Memory B cell (primary cell): ENCODE measurements at regions not wholly inside any gene's neighbourhood (a gene's known extent, or its start where the extent isn't known, plus 50 kb on each side); places are given as distances from the start of the nearest gene placed in this dataset.
"Not testable (repeated sequence)": the region's sequence is repeated elsewhere in the genome, so short reads cannot be mapped to it uniquely, and the experiment has no call there.

Source experiments
- ATAC-seq: fragments of 150-1000 bp; cut with Tn5 transposase; 2 replicates; pipeline ENCODE4 v1.10.0; 2021; ENCODE audit warnings: low read depth, mild to moderate bottlenecking, moderate library complexity
- DNase-seq, 2 donors: peaks; one replicate each; pipeline ENCODE4 v3.0.0; 2022; ENCODE audit warnings: low spot score in 2 of 2
- H3K27ac Mint-ChIP-seq: one replicate; pipeline ENCODE4 v1.8.0; 2022; ENCODE audit warnings: mild to moderate bottlenecking, moderate library complexity, mixed read lengths
- H3K27me3 Mint-ChIP-seq: one replicate; pipeline ENCODE4 v1.8.0; 2022; ENCODE audit warnings: mixed read lengths
- H3K36me3 Mint-ChIP-seq: one replicate; pipeline ENCODE4 v1.8.0; 2022; ENCODE audit warnings: mild to moderate bottlenecking, mixed read lengths
- H3K4me1 Mint-ChIP-seq: one replicate; pipeline ENCODE4 v1.8.0; 2022; ENCODE audit warnings: mixed read lengths
- H3K4me3 Mint-ChIP-seq: one replicate; pipeline ENCODE4 v1.8.0; 2022; ENCODE audit warnings: mild to moderate bottlenecking, moderate library complexity, mixed read lengths
- H3K9me3 Mint-ChIP-seq: one replicate; pipeline ENCODE4 v1.8.0; 2022; ENCODE audit warnings: mixed read lengths

DNA sequence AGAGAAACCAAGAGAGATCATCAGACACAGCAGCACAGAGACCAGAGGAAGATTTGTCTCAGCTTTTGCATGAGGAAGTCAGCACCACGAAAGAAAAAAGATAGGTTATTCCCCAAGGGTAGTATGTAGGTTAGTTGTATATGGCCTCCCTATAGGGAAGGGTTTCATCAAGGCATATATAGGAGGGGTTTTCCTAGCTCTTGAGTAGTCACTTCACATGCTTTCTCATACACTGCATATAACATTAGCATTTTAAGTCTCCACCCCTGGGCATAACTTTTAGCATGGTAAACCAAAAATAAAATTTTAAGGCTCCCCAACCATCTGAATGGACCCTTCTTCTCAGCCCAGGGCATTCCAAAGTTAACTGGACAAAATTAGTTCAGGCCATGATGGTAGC is 1571.6 kb upstream of the ACO1 start:
- no peak overlapping the region for H3K4me3 Mint-ChIP-seq
- no peak overlapping the region for H3K27ac Mint-ChIP-seq
- ATAC-seq (no peak), DNase-seq (no peak)
- no peaks in the 10 kb centered on the region for H3K9me3 Mint-ChIP-seq
- H3K36me3 Mint-ChIP-seq: no peaks in the 10 kb centered on the region
- H3K27me3 Mint-ChIP-seq: no peaks in the 10 kb centered on the region
- H3K4me1 Mint-ChIP-seq: no peaks in the 10 kb centered on the region

DNA sequence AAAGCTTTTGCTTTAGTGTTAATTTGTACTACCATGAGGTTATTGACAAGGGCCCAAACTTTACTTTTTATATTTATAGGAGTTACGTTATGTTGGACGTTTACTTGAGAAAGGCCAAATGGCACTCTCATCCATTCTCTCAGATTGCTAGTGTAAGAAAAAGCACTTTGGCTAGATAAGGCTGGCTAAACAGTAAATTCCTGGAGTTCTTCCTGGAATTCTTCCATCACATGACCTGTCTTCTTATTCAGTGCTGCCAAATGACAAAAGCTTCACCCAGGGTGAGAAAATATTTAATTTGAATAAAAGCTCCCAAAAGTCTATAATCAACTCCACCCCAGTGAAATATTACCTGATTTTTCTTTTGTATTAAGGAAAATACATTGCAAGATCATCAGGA is 1568.9 kb upstream of the ACO1 start:
- Mint-ChIP-seq H3K4me3 (no peak overlapping the region), H3K9me3 (peaks cover 6% of the 10 kb centered on the region), H3K27me3 (no peaks in the 10 kb centered on the region), H3K36me3 (no peaks in the 10 kb centered on the region), H3K27ac (no peak overlapping the region), H3K4me1 (no peaks in the 10 kb centered on the region)
- ATAC-seq: no peak
- no peak for DNase-seq

DNA sequence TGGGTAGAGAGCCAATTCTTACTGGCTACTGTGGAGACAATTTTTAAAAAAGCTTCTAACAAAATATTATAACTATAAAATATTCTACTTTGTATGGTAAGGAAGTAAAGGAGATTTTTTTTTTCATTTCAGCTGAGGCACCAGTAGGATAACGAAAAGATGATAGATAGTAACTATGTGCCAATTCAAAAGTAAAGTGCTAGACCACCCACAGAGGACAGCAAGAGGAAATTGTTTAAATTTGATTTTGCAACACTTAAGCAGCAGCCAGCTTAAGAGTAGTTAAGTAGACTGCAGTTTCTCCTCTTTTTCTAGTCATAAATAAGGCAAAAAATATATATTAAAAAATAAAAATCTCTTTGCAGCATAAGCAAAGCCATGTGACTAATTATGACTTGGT is 1539.3 kb upstream of the ACO1 start:
- DNase-seq: no peak
- Mint-ChIP-seq H3K9me3 (peaks cover 1% of the 10 kb centered on the region), H3K4me3 (no peak overlapping the region), H3K27ac (no peak overlapping the region), H3K36me3 (no peaks in the 10 kb centered on the region), H3K27me3 (no peaks in the 10 kb centered on the region), H3K4me1 (no peaks in the 10 kb centered on the region)
- ATAC-seq: no peak

DNA sequence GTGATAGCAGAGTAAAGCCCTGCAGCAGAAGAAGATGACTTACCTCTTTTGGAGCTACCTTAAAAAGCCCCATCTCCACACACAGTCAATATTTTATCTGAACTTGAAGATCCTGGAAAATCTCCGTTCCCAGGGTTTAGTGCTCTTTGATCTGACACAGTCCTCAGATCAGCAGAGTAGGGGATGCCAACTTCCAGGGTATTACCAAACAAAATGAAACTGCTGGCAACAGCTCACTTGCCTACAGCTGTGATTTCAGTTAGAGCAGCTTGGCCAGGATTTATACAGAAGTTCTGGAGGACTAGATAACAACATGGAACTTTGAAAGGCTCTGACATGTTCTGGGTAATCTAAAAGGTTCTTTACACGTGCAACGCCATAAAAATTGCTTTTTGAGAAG is 1537.8 kb upstream of the ACO1 start:
- H3K27ac Mint-ChIP-seq: no peak overlapping the region
- ATAC-seq (no peak), DNase-seq (no peak)
- no peaks in the 10 kb centered on the region for H3K27me3 Mint-ChIP-seq
- H3K36me3 Mint-ChIP-seq: no peaks in the 10 kb centered on the region
- peaks cover 1% of the 10 kb centered on the region for H3K9me3 Mint-ChIP-seq
- H3K4me3 Mint-ChIP-seq: no peak overlapping the region
- H3K4me1 Mint-ChIP-seq: no peaks in the 10 kb centered on the region

DNA sequence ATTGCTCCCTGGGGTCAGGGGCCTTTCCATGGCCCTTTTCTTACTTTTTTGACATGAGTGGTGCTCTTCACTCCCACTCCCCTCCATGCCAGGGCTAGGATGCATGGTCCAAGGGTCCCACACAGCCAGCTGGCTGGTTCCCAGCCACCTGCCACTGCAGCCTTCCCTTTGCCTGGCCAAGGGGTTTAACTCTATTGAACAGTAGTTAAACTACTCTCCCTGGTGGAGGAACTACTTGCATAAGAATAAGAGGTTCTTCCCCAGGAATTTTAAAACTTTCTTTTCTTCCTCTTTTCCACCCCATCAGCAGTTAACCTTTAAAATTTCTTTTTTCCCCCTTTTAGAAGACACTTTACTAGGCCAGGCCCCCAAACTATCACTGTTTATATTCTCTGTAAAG is 1532.8 kb upstream of the ACO1 start:
- H3K4me1 Mint-ChIP-seq: no peaks in the 10 kb centered on the region
- ATAC-seq: no peak
- no peaks in the 10 kb centered on the region for H3K36me3 Mint-ChIP-seq
- no peaks in the 10 kb centered on the region for H3K27me3 Mint-ChIP-seq
- DNase-seq: no peak
- H3K27ac Mint-ChIP-seq: no peak overlapping the region
- peaks cover 3% of the 10 kb centered on the region for H3K9me3 Mint-ChIP-seq
- H3K4me3 Mint-ChIP-seq: no peak overlapping the region

DNA sequence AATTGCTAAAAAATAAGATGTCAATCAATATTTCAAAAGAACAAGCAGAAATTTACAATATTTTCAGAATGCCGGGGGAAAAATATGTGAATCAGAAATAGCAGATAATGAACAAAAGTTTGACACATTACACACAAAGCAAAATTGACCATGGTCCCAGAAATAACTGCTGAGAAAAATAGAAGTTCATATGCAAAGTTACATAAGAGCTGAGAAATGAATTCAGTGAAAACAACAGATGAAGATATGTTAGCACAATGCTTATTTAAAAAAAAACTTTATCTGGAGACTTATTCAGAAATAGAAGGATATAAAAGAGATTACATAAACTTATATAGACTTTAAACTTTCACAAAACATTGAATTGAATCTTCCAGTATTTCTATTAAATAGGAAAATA is 1483.7 kb upstream of the ACO1 start:
- Mint-ChIP-seq H3K36me3 (no peaks in the 10 kb centered on the region), H3K9me3 (peaks cover 1% of the 10 kb centered on the region), H3K4me3 (no peak overlapping the region), H3K27me3 (no peaks in the 10 kb centered on the region), H3K27ac (no peak overlapping the region), H3K4me1 (no peaks in the 10 kb centered on the region)
- ATAC-seq: no peak
- no peak for DNase-seq

DNA sequence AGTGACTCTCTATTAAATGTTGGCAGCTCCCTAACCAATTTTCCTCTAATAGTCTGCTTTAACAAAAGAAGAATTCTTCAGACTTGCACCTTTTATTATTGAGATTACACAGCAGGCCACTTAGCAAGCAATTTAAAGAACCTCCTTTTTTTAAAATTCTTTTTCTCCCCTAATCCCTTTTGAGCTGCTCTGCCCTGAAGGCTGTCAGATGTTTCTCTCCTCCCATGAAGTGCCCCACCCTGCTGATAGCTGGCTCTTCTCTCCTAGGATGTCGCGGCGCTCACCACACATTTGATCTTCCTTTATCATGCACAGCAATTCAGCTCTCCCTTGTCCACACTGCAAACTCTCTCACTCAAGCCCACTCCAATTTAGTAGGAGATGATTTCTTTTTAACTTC is 1471.1 kb upstream of the ACO1 start:
- ATAC-seq (no peak), DNase-seq (no peak)
- H3K9me3 Mint-ChIP-seq: peaks cover 2% of the 10 kb centered on the region
- no peak overlapping the region for H3K4me3 Mint-ChIP-seq
- no peaks in the 10 kb centered on the region for H3K36me3 Mint-ChIP-seq
- H3K27me3 Mint-ChIP-seq: peaks cover 1% of the 10 kb centered on the region
- H3K4me1 Mint-ChIP-seq: no peaks in the 10 kb centered on the region
- H3K27ac Mint-ChIP-seq: no peak overlapping the region

DNA sequence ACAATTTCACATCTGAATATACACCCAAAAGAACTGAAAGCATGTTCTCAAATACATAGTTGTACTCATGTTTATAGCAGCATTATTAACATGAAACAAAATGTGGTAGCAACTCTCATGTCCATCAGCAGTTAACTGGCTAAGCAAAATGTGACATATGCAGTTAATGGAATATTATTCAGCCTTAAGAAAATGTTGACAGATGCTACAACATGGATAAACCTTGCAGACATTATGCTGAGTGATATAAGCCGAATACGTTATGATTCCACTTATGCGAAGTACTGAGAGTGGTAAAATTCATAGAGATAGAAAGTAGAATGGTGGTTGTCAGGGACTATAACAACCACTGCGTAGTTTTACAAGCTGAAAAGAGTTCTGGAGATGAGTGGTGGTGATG is 1469.0 kb upstream of the ACO1 start:
- ATAC-seq (no peak), DNase-seq (no peak)
- Mint-ChIP-seq H3K4me1 (no peaks in the 10 kb centered on the region), H3K4me3 (no peak overlapping the region), H3K9me3 (peaks cover 2% of the 10 kb centered on the region), H3K36me3 (no peaks in the 10 kb centered on the region), H3K27me3 (peaks cover 1% of the 10 kb centered on the region), H3K27ac (no peak overlapping the region)

DNA sequence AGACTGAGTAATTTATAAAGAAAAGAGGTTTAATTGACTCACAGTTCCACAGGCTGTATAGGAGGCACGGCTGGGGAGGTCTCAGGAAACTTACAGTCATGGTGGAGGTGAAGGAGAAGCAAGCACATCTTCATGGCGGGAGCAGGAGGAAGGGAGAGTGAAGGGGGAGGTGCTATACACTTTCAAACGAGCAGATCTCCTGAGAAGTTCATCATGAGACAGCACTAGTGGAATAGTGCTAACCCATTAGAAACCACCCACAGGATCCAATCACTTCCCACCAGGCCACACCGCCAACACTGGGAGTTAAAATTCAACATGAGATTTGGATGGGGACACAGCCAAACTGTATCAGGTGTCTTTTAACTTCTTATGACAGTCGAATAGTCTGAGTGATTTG is 1459.3 kb upstream of the ACO1 start:
- Mint-ChIP-seq H3K9me3 (peaks cover 1% of the 10 kb centered on the region), H3K4me3 (no peak overlapping the region), H3K4me1 (no peaks in the 10 kb centered on the region), H3K36me3 (no peaks in the 10 kb centered on the region), H3K27ac (no peak overlapping the region), H3K27me3 (no peaks in the 10 kb centered on the region)
- ATAC-seq (no peak), DNase-seq (no peak)

DNA sequence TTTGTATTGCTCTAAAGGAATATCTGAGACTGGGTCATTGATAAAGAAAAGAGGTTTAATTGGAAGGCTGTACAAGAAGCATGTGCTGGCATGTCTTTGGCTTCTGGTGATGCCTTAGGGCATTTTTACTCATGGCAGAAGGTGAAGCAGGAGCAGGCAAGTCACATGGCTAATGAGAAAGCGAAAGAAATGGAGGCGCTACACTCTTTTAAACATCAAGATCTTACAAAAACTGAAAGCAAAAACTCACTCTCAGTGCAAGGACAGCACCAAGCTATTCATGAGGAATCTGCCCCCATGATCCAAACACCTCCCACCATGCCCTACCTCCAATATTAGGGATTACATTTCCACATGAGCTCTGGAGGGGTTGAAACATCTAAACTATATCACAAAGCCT is 1458.8 kb upstream of the ACO1 start:
- no peak overlapping the region for H3K27ac Mint-ChIP-seq
- H3K9me3 Mint-ChIP-seq: peaks cover 1% of the 10 kb centered on the region
- H3K27me3 Mint-ChIP-seq: no peaks in the 10 kb centered on the region
- ATAC-seq: no peak
- no peak overlapping the region for H3K4me3 Mint-ChIP-seq
- H3K36me3 Mint-ChIP-seq: no peaks in the 10 kb centered on the region
- no peaks in the 10 kb centered on the region for H3K4me1 Mint-ChIP-seq
- DNase-seq: no peak

DNA sequence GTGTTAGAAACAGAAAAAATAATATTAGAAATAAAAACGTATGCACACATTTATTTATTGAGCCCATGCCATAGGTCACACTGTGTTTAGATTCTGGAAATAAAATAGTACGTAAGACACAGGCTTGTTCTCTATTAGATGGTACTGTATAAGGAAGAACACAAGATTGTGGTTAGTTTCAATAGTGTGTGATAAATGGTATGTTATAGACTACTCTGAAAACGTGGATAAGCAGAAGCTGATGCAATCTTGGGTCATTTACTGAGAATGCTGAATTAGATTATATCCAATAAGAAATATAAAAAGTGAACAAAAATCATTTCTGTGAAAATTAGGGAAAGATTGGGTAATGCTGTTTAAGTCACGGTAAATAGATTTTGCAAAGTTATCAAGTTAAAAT is 1456.4 kb upstream of the ACO1 start:
- Mint-ChIP-seq H3K36me3 (no peaks in the 10 kb centered on the region), H3K9me3 (peaks cover 1% of the 10 kb centered on the region), H3K4me3 (no peak overlapping the region), H3K27me3 (no peaks in the 10 kb centered on the region), H3K27ac (no peak overlapping the region), H3K4me1 (no peaks in the 10 kb centered on the region)
- DNase-seq: no peak
- ATAC-seq: no peak

DNA sequence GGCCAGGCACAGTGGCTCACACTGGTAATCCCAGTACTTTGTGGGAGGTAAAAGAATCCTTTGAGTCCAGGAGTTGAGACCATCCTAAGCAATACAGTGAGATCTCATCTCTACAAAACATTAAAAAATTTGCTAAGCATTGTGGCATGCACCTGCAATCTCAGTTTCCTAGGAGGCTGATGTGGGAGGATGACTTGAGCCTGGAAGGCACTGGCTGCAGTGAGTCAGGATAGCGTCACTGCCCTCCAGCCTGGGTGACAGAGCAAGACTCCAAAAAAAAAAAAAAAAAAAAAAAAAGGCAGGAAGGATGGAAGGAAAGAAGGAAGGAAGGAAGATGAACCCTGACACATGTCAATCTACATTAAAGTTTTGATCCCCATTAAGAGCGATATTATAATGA is 1452.2 kb upstream of the ACO1 start:
- no peak for ATAC-seq
- DNase-seq: no peak
- Mint-ChIP-seq H3K9me3 (no peaks in the 10 kb centered on the region), H3K36me3 (no peaks in the 10 kb centered on the region), H3K4me3 (no peak overlapping the region), H3K27ac (no peak overlapping the region), H3K4me1 (no peaks in the 10 kb centered on the region), H3K27me3 (no peaks in the 10 kb centered on the region)

DNA sequence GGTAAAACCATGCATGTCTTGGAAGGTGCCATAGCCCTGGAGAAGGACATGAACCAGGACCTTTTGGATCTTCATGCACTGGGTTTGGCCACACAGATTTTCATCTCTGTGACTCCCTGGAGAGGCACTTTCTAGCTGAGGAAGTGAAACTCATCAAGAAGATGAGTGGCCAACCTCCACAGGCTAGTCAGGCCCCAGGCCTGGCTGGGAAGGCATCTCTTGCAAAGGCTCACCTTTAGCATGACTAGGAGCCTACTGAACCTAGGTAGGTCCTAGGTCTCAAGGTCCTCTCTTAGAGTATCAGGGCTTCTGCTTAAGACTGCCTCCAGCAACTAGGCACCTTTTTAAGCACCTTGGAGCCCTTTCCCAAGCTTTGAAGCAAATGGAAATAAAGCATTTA is 1448.7 kb upstream of the ACO1 start:
- no peak for ATAC-seq
- no peaks in the 10 kb centered on the region for H3K4me1 Mint-ChIP-seq
- H3K27me3 Mint-ChIP-seq: no peaks in the 10 kb centered on the region
- no peaks in the 10 kb centered on the region for H3K36me3 Mint-ChIP-seq
- H3K4me3 Mint-ChIP-seq: no peak overlapping the region
- H3K9me3 Mint-ChIP-seq: no peaks in the 10 kb centered on the region
- H3K27ac Mint-ChIP-seq: no peak overlapping the region
- no peak for DNase-seq

DNA sequence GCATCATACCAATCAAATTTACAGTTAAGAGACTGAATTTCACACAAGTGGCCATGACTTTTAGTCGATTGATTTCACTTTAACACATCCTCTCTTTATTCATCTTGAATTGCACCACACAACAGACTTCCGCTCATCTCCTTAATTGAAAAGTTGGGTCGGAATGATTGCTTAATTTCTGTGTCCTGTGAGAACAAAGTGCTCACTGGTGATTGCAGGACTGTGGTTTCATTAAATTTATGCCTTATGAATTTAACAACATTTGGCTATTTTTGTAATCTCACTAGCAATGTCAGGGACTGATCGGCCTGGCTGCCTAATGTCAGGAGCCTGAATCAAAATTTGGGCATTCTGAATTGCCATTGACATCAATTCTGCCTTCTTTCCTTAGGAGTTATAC is 1447.3 kb upstream of the ACO1 start:
- H3K27me3 Mint-ChIP-seq: no peaks in the 10 kb centered on the region
- H3K27ac Mint-ChIP-seq: no peak overlapping the region
- H3K36me3 Mint-ChIP-seq: no peaks in the 10 kb centered on the region
- no peaks in the 10 kb centered on the region for H3K9me3 Mint-ChIP-seq
- H3K4me1 Mint-ChIP-seq: no peaks in the 10 kb centered on the region
- H3K4me3 Mint-ChIP-seq: no peak overlapping the region
- ATAC-seq: no peak
- no peak for DNase-seq

DNA sequence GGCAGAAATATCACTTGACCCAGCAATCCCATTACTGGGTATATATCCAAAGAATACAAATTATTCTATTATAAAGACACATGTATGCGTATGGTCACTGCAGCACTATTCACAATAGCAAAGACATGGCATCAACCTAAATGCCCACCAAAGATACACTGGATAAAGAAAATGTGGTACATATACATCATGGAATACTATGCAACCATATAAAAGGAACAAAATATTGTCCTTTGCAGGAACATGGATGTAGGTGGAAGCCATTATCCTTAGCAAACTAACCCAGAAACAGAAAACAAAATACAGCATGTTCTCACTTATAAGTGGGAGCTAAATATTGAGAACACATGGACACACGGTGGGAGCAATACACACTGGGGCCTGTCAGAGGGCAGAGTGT is 1441.6 kb upstream of the ACO1 start:
- ATAC-seq, DNase-seq, H3K9me3 Mint-ChIP-seq, H3K27me3 Mint-ChIP-seq, H3K36me3 Mint-ChIP-seq, H3K4me1 Mint-ChIP-seq, H3K27ac Mint-ChIP-seq, H3K4me3 Mint-ChIP-seq: not testable (repeated sequence)
